Mesendoderm (in vitro differentiated cells): ENCODE measurements at regions not wholly inside any gene's neighbourhood (a gene's known extent, or its start where the extent isn't known, plus 50 kb on each side); places are given as distances from the start of the nearest gene placed in this dataset.
"Not testable (repeated sequence)": the region's sequence is repeated elsewhere in the genome, so short reads cannot be mapped to it uniquely, and the experiment has no call there.

Experiments used
- DNase-seq: peaks from one replicate; pipeline ENCODE4 v3.0.0; 2013
- H2AK5ac ChIP-seq: 2 replicates; pipeline ENCODE4 v1.6.1; 2013; ENCODE audit warnings: low read length, inconsistent platforms
- H2BK120ac ChIP-seq: 2 replicates; pipeline ENCODE4 v1.6.1; 2013; ENCODE audit warnings: low read depth, mild to moderate bottlenecking, low read length, moderate library complexity, mixed read lengths
- H2BK15ac ChIP-seq: replicated peaks from 2 replicates; pipeline ENCODE4 v1.6.1; 2013; ENCODE audit warnings: low read depth, mild to moderate bottlenecking, moderate library complexity
- H2BK5ac ChIP-seq: 2 replicates; pipeline ENCODE4 v1.6.1; 2013; ENCODE audit warnings: low read length, inconsistent platforms
- H3K18ac ChIP-seq: 2 replicates; pipeline ENCODE4 v1.6.1; 2013; ENCODE audit warnings: mild to moderate bottlenecking, low read length, mixed read lengths
- H3K23ac ChIP-seq: one replicate; pipeline ENCODE4 v1.6.1; 2013; ENCODE audit warnings: low read length
- H3K27ac ChIP-seq: 2 replicates; pipeline ENCODE4 v1.5.1; 2013; ENCODE audit warnings: low read depth, mild to moderate bottlenecking, inconsistent platforms, low read length, moderate library complexity
- H3K27me3 ChIP-seq: 2 replicates; pipeline ENCODE4 v1.6.1; 2013; ENCODE audit warnings: low read length, control low read depth, mild to moderate bottlenecking, inconsistent platforms; ENCODE audit not compliant: insufficient read depth, poor library complexity
- H3K36me3 ChIP-seq: 2 replicates; pipeline ENCODE4 v1.6.1; 2013; ENCODE audit warnings: low read length, inconsistent platforms; ENCODE audit not compliant: control insufficient read depth, insufficient read depth
- H3K4ac ChIP-seq: one replicate; pipeline ENCODE4 v1.6.1; 2013; ENCODE audit warnings: low read depth, mild to moderate bottlenecking, low read length, moderate library complexity
- H3K4me1 ChIP-seq: 2 replicates; pipeline ENCODE4 v1.6.1; 2013; ENCODE audit warnings: low read depth, low read length, inconsistent platforms; ENCODE audit not compliant: control insufficient read depth
- H3K4me2 ChIP-seq: 2 replicates; pipeline ENCODE4 v1.6.1; 2013; ENCODE audit warnings: low read length
- H3K4me3 ChIP-seq: 2 replicates; pipeline ENCODE4 v1.5.1; 2013; ENCODE audit warnings: mild to moderate bottlenecking, low read length
- H3K56ac ChIP-seq: one replicate; pipeline ENCODE4 v1.6.1; 2013; ENCODE audit warnings: low read length
- H3K79me1 ChIP-seq: 2 replicates; pipeline ENCODE4 v1.6.1; 2013; ENCODE audit warnings: low read length, inconsistent platforms
- H3K79me2 ChIP-seq: 2 replicates; pipeline ENCODE4 v1.6.1; 2013; ENCODE audit warnings: mild to moderate bottlenecking, low read length; ENCODE audit not compliant: control insufficient read depth, insufficient read depth
- H3K9ac ChIP-seq: 2 replicates; pipeline ENCODE4 v1.6.1; 2013; ENCODE audit warnings: low read length, inconsistent platforms
- H4K5ac ChIP-seq: one replicate; pipeline ENCODE4 v1.6.1; 2013; ENCODE audit warnings: low read length
- H4K8ac ChIP-seq: one replicate; pipeline ENCODE4 v1.6.1; 2013; ENCODE audit warnings: low read depth, mild to moderate bottlenecking, control low read depth, low read length, moderate library complexity
- WGBS: extraction: QIAGEN DNeasy Blood & Tissue Kit; methylation state at CpG from one replicate; pipeline ENCODE4 v1.1.7; 2013; ENCODE audit warnings: low lambda C conversion rate, missing lambda C conversion rate; ENCODE audit not compliant: insufficient coverage; ENCODE audit errors: extremely low coverage; 5-methylcytosine and 5-hydroxymethylcytosine counted together

DNA sequence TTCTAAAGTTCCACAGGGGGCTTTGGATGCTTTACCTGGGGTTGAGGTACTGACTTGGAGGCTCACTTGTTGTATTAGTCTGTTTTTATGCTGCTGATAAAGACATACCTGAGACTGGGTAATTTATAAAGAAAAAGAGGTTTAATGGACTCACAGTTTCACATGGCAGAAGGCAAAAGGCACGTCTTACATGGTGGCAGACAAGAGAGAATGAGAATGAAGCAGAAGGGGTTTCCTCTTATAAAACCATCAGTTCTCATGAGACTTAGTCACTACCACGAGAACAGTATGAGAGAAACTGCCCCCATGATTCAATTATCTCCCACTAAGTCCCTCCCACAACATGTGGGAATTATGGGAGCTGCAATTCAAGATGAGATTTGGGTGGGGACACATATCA is 76.8 kb upstream of the ATP5PO start:
- H3K27me3 ChIP-seq, H3K4me3 ChIP-seq, H3K27ac ChIP-seq, H2BK5ac ChIP-seq, H3K18ac ChIP-seq, H3K4me1 ChIP-seq, H3K79me1 ChIP-seq, H4K5ac ChIP-seq, H3K79me2 ChIP-seq, H3K4ac ChIP-seq, H2BK120ac ChIP-seq, H2AK5ac ChIP-seq, H3K9ac ChIP-seq, H4K8ac ChIP-seq, H3K56ac ChIP-seq, H3K36me3 ChIP-seq, H2BK15ac ChIP-seq, DNase-seq, H3K4me2 ChIP-seq, H3K23ac ChIP-seq: not testable (repeated sequence)
- no CpG with 5 or more reads among the region's 2 CpGs for WGBS

DNA sequence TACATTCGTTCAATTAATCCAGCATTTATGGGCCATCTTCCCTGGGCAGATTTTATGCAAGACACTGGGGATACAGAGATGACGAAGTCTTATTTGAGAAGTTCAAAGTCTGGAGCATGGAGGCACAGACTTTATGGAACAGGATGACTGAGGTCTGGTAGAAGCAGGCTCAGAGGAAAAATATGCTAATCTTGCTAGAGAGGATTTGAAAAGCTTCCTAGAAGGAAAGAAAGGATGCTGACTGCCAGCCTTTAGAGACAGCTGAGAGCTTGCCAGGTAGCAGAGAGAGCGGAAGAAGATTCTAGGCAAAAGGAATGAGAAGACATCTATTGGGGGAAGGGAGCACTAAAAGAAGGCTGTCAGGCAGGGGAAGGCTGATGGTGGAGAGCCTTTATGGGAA is 75.5 kb upstream of the ATP5PO start:
- Histone ChIP-seq H2BK15ac (no peak overlapping the region), H3K27ac (no peak overlapping the region), H3K4me1 (no peaks in the 10 kb centered on the region), H3K56ac (no peak overlapping the region), H2AK5ac (no peak overlapping the region), H2BK120ac (no peak overlapping the region), H3K79me1 (no peaks in the 10 kb centered on the region), H3K4ac (no peak overlapping the region), H3K79me2 (no peaks in the 10 kb centered on the region), H3K36me3 (no peaks in the 10 kb centered on the region), H3K4me3 (no peak overlapping the region), H3K9ac (no peak overlapping the region), H2BK5ac (no peak overlapping the region), H4K8ac (no peak overlapping the region), H4K5ac (no peak overlapping the region), H3K4me2 (no peak overlapping the region), H3K23ac (no peak overlapping the region), H3K18ac (no peak overlapping the region), H3K27me3 (no peaks in the 10 kb centered on the region)
- DNase-seq = no peak
- no CpG with 5 or more reads among the region's 3 CpGs for WGBS

DNA sequence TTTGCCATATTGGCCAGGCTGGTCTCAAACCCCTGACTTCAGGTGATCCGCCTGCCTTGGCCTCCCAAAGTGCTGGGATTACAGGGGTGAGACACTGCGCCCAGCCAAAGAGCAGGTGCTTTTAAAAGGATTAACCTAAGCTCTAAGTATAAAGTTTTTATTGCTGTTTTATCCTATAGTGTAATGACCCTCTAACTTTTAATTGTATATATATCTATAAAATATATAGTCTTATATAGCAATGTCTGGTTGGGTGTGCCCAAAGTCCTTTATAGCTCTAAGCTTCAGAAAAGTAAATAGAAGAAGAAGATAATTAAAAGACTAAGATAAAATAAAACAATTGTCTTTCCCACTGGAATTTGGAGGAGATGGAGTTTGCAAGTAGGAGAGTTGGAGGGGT is 73.8 kb upstream of the ATP5PO start:
- no peak overlapping the region for H2BK15ac ChIP-seq
- H3K4me2 ChIP-seq = no peak overlapping the region
- H3K9ac ChIP-seq = no peak overlapping the region
- H3K27me3 ChIP-seq = no peaks in the 10 kb centered on the region
- H2BK5ac ChIP-seq = no peak overlapping the region
- H3K79me1 ChIP-seq = no peaks in the 10 kb centered on the region
- no peaks in the 10 kb centered on the region for H3K4me1 ChIP-seq
- H3K27ac ChIP-seq = no peak overlapping the region
- H3K79me2 ChIP-seq = no peaks in the 10 kb centered on the region
- WGBS = no CpG with 5 or more reads among the region's 2 CpGs
- DNase-seq = no peak
- no peak overlapping the region for H2AK5ac ChIP-seq
- H3K18ac ChIP-seq = no peak overlapping the region
- H3K36me3 ChIP-seq = no peaks in the 10 kb centered on the region
- no peak overlapping the region for H3K4me3 ChIP-seq
- H3K23ac ChIP-seq = no peak overlapping the region
- H3K56ac ChIP-seq = no peak overlapping the region
- no peak overlapping the region for H2BK120ac ChIP-seq
- H4K8ac ChIP-seq = no peak overlapping the region
- H3K4ac ChIP-seq = no peak overlapping the region
- no peak overlapping the region for H4K5ac ChIP-seq

DNA sequence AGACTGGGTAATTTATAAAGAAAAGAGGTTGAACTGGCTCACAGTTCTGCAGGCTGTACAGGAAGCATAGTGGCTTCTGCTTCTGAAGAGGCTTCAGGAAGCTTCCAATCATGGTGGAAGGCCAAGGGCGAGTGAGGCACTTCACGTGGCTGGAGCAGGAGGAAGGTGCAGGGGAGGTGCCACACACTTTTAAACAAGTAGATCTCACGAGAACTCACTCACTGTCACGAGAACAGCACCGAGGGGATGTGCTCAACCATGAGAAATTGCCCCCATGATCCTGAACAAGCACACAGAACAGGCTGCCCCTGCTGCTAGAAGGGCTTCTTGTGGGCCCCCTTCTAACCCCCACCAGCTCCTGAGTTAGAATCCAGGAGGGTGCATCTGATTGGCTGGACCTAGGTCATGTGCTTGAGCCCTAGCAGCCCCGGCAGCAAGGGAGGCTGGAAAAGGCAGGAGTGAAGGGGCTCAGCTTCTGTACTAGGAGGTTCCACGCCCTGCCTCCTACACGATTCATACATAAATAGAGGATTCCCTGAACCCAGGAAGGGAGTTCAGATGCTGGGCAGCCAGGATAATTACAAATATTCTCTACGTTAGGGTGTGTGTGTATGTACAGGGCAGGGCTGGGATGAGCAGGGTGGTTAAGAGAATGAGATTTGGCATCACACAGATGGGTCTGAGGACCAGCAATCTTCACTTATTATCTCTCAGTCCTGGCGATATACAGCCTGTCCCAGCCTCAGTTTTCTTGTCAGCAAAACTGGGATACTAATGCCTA is 72.8 kb upstream of the ATP5PO start:
- Histone ChIP-seq H3K36me3 (no peaks in the 10 kb centered on the region), H3K27ac (no peak overlapping the region), H3K4me1 (no peaks in the 10 kb centered on the region), H3K4me3 (no peak overlapping the region), H3K27me3 (no peaks in the 10 kb centered on the region), H3K56ac (no peak overlapping the region), H3K9ac (no peak overlapping the region), H3K18ac (no peak overlapping the region), H2BK5ac (no peak overlapping the region), H4K8ac (no peak overlapping the region), H3K79me1 (no peaks in the 10 kb centered on the region), H3K4ac (no peak overlapping the region), H4K5ac (no peak overlapping the region), H3K23ac (no peak overlapping the region), H2BK15ac (no peak overlapping the region), H2BK120ac (no peak overlapping the region), H2AK5ac (no peak overlapping the region), H3K79me2 (no peaks in the 10 kb centered on the region), H3K4me2 (no peak overlapping the region)
- no peak for DNase-seq
- WGBS = no CpG with 5 or more reads among the region's 10 CpGs

DNA sequence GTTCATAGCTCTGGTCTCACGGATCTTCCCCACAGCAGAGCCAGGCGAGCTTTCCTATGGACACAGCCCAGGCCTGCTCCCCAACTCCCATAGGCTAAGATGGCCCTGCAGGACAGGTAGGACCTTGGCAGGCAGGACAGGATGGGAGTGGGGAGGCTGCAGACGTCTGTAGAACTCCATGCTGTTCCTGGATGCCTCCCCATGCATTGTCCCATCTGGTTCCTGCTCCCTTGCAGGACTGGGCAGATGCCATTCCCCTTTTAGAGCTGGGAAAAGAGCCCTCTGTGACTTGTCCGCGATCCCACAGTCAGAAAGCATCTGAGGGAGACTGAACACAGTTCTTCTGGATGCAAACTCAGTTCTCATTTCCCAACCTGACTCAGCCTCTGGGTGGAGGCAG is 71.9 kb upstream of the ATP5PO start:
- H4K8ac ChIP-seq = no peak overlapping the region
- no peak overlapping the region for H3K4ac ChIP-seq
- DNase-seq = no peak
- H3K4me1 ChIP-seq = no peaks in the 10 kb centered on the region
- H3K79me1 ChIP-seq = no peaks in the 10 kb centered on the region
- H3K27me3 ChIP-seq = no peaks in the 10 kb centered on the region
- H4K5ac ChIP-seq = no peak overlapping the region
- H2BK5ac ChIP-seq = no peak overlapping the region
- H3K9ac ChIP-seq = no peak overlapping the region
- no peak overlapping the region for H3K4me3 ChIP-seq
- no peak overlapping the region for H2BK15ac ChIP-seq
- no peaks in the 10 kb centered on the region for H3K79me2 ChIP-seq
- H3K23ac ChIP-seq = no peak overlapping the region
- H3K18ac ChIP-seq = no peak overlapping the region
- no peak overlapping the region for H3K27ac ChIP-seq
- H2BK120ac ChIP-seq = no peak overlapping the region
- H3K4me2 ChIP-seq = no peak overlapping the region
- H2AK5ac ChIP-seq = no peak overlapping the region
- no CpG with 5 or more reads among the region's 5 CpGs for WGBS
- no peaks in the 10 kb centered on the region for H3K36me3 ChIP-seq
- H3K56ac ChIP-seq = no peak overlapping the region
